Prostate gland (tissue), 2 donors: ENCODE measurements at regions not wholly inside any gene's neighbourhood (a gene's known extent, or its start where the extent isn't known, plus 50 kb on each side); places are given as distances from the start of the nearest gene placed in this dataset.

Source experiments
- CTCF ChIP-seq, 4 experiments: fragments of 200-600 bp in 2 of 4; fragments of 450-650 bp in 2 of 4; sonication (generic) in 2 of 4; IDR thresholded peaks; 1 replicate in 3 of 4; 2 replicates in 1 of 4; pipeline ENCODE4 v1.5.1; 2016 to 2019; ENCODE audit warnings: antibody characterized with exemption in 4 of 4, mild to moderate bottlenecking in 2 of 4, moderate library complexity in 2 of 4
- POLR2A ChIP-seq: fragments of 450-650 bp; IDR thresholded peaks from one replicate; pipeline ENCODE4 v1.6.1; 2016; ENCODE audit warnings: antibody characterized with exemption, mild to moderate bottlenecking

- TF ChIP-seq CTCF (IDR thresholded peaks at IDR 0.05) = no peak
- no peak for TF ChIP-seq POLR2A
Measured at GRCh38 chr6:115514656-115515055, 546.0 kb downstream of the FRK start.
